ENCODE measurements at regions not wholly inside any gene's neighbourhood (a gene's known extent, or its start where the extent isn't known, plus 50 kb on each side); places are given as distances from the start of the nearest gene placed in this dataset.
A peak's percentile ranks its signal among the peaks of the same experiment; 100 is the strongest.

GRCh38 chr1:199678771-199679170 lies 348.7 kb upstream of the NR5A2 start:
- no peak overlapping the region for H3K9ac ChIP-seq (ENCODE audit: low read length)
- DNase-seq: no peak
- no peaks in the 10 kb centered on the region for H3K4me1 ChIP-seq (ENCODE audit: control insufficient read depth, insufficient read depth, low read depth, low read length)
- H3K4me3 ChIP-seq (ENCODE audit: insufficient read depth in 1 of 2, low read depth in 1 of 2, low read length in 2 of 2): no peak overlapping the region
- H2BK5ac ChIP-seq (ENCODE audit: low read depth, low read length, poor library complexity, severe bottlenecking): no peak overlapping the region
- no CpG with 5 or more reads among the region's 1 CpG for WGBS
- no peak overlapping the region for H4K91ac ChIP-seq (ENCODE audit: low read length)
- H2BK15ac ChIP-seq (ENCODE audit: low read depth, poor library complexity, severe bottlenecking): no peak overlapping the region
- H3K9me3 ChIP-seq (ENCODE audit: control insufficient read depth, low read length): no peaks in the 10 kb centered on the region
- H3K79me1 ChIP-seq (replicated peaks; ENCODE audit: low read length, poor library complexity, severe bottlenecking): no peaks in the 10 kb centered on the region
- H3K4me2 ChIP-seq (ENCODE audit: low read length, poor library complexity, severe bottlenecking): no peak overlapping the region
- H3K18ac ChIP-seq (ENCODE audit: low read depth in 1 of 2, low read length in 2 of 2): no peak overlapping the region
- H2AFZ ChIP-seq (ENCODE audit: low read depth, low read length): no peak overlapping the region
- no peak overlapping the region for H3K14ac ChIP-seq (ENCODE audit: low read length in 2 of 2)
- no peak overlapping the region for H3K4ac ChIP-seq (ENCODE audit: low read depth in 1 of 2, low read length in 2 of 2)
- H3K27me3 ChIP-seq (ENCODE audit: control insufficient read depth in 1 of 2, insufficient read depth in 1 of 2, low read length in 2 of 2): no peaks in the 10 kb centered on the region
- H3K36me3 ChIP-seq (ENCODE audit: control insufficient read depth in 1 of 2, insufficient read depth in 2 of 2, low read depth in 1 of 2, low read length in 2 of 2): no peaks in the 10 kb centered on the region
- H2BK12ac ChIP-seq (ENCODE audit: low read length in 2 of 2): no peak overlapping the region
- no peak overlapping the region for H3K27ac ChIP-seq (ENCODE audit: low read length, poor library complexity, severe bottlenecking)
- no peak overlapping the region for H3K23ac ChIP-seq (ENCODE audit: low read length in 2 of 2)
- no peak overlapping the region for H2BK120ac ChIP-seq (ENCODE audit: low read depth, low read length)
- no peak overlapping the region for H2AK5ac ChIP-seq (ENCODE audit: low read length, severe bottlenecking)
- H4K8ac ChIP-seq (ENCODE audit: low read length): no peak overlapping the region

DNA sequence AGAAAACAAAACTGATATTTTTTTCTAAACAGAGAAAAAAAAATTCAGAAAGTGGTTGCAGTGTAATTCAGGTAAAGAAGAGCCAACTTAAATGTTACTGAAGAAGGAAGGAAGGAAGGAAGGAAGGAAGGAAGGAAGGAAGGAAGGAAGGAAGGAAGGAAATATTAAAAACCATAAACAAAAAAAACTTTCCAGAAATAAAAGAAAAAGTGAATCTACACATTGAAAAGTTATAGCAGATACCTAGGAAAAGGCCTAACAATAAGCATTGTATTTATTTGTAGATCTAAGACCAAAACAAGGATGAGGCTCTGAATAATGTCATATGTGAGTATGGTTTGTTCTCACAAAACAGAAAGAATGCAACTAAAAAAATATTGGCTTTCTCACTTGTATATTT lies 345.4 kb upstream of the NR5A2 start:
- H3K4me2 ChIP-seq (ENCODE audit: low read length, poor library complexity, severe bottlenecking): no peak overlapping the region
- no peaks in the 10 kb centered on the region for H3K9me3 ChIP-seq (ENCODE audit: control insufficient read depth, low read length)
- H3K14ac ChIP-seq (ENCODE audit: low read length in 2 of 2): no peak overlapping the region
- H3K27ac ChIP-seq (ENCODE audit: low read length, poor library complexity, severe bottlenecking): no peak overlapping the region
- no peak overlapping the region for H2AFZ ChIP-seq (ENCODE audit: low read depth, low read length)
- no peak overlapping the region for H4K8ac ChIP-seq (ENCODE audit: low read length)
- no peak overlapping the region for H3K9ac ChIP-seq (ENCODE audit: low read length)
- no peaks in the 10 kb centered on the region for H3K4me1 ChIP-seq (ENCODE audit: control insufficient read depth, insufficient read depth, low read depth, low read length)
- no peak overlapping the region for H2BK120ac ChIP-seq (ENCODE audit: low read depth, low read length)
- H3K27me3 ChIP-seq (ENCODE audit: control insufficient read depth in 1 of 2, insufficient read depth in 1 of 2, low read length in 2 of 2): no peaks in the 10 kb centered on the region
- no peak for DNase-seq
- no peak overlapping the region for H3K23ac ChIP-seq (ENCODE audit: low read length in 2 of 2)
- no peaks in the 10 kb centered on the region for H3K79me1 ChIP-seq (replicated peaks; ENCODE audit: low read length, poor library complexity, severe bottlenecking)
- H2BK12ac ChIP-seq (ENCODE audit: low read length in 2 of 2): no peak overlapping the region
- no peak overlapping the region for H4K91ac ChIP-seq (ENCODE audit: low read length)
- no peak overlapping the region for H2BK15ac ChIP-seq (ENCODE audit: low read depth, poor library complexity, severe bottlenecking)
- H3K4me3 ChIP-seq (ENCODE audit: insufficient read depth in 1 of 2, low read depth in 1 of 2, low read length in 2 of 2): no peak overlapping the region
- no peak overlapping the region for H2BK5ac ChIP-seq (ENCODE audit: low read depth, low read length, poor library complexity, severe bottlenecking)
- H3K18ac ChIP-seq (ENCODE audit: low read depth in 1 of 2, low read length in 2 of 2): no peak overlapping the region
- no peak overlapping the region for H2AK5ac ChIP-seq (ENCODE audit: low read length, severe bottlenecking)
- no peaks in the 10 kb centered on the region for H3K36me3 ChIP-seq (ENCODE audit: control insufficient read depth in 1 of 2, insufficient read depth in 2 of 2, low read depth in 1 of 2, low read length in 2 of 2)
- no peak overlapping the region for H3K4ac ChIP-seq (ENCODE audit: low read depth in 1 of 2, low read length in 2 of 2)

- Histone ChIP-seq H3K36me3 (ENCODE audit: control insufficient read depth in 1 of 2, insufficient read depth in 2 of 2, low read depth in 1 of 2, low read length in 2 of 2) (no peaks in the 10 kb centered on the region), H2AK5ac (ENCODE audit: low read length, severe bottlenecking) (no peak overlapping the region), H3K9me3 (ENCODE audit: control insufficient read depth, low read length) (no peaks in the 10 kb centered on the region), H3K23ac (ENCODE audit: low read length in 2 of 2) (no peak overlapping the region), H2BK15ac (ENCODE audit: low read depth, poor library complexity, severe bottlenecking) (no peak overlapping the region), H3K27ac (ENCODE audit: low read length, poor library complexity, severe bottlenecking) (no peak overlapping the region), H3K79me1 (replicated peaks; ENCODE audit: low read length, poor library complexity, severe bottlenecking) (no peaks in the 10 kb centered on the region), H3K14ac (ENCODE audit: low read length in 2 of 2) (no peak overlapping the region), H2BK12ac (ENCODE audit: low read length in 2 of 2) (no peak overlapping the region), H3K27me3 (ENCODE audit: control insufficient read depth in 1 of 2, insufficient read depth in 1 of 2, low read length in 2 of 2) (no peaks in the 10 kb centered on the region), H3K4me1 (ENCODE audit: control insufficient read depth, insufficient read depth, low read depth, low read length) (peaks cover 4% of the 10 kb centered on the region), H3K18ac (ENCODE audit: low read depth in 1 of 2, low read length in 2 of 2) (no peak overlapping the region), H3K9ac (ENCODE audit: low read length) (peak overlapping the region; percentile 16), H4K91ac (ENCODE audit: low read length) (no peak overlapping the region), H2BK5ac (ENCODE audit: low read depth, low read length, poor library complexity, severe bottlenecking) (no peak overlapping the region), H3K4me2 (ENCODE audit: low read length, poor library complexity, severe bottlenecking) (no peak overlapping the region), H4K8ac (ENCODE audit: low read length) (no peak overlapping the region), H3K4ac (ENCODE audit: low read depth in 1 of 2, low read length in 2 of 2) (no peak overlapping the region), H2BK120ac (ENCODE audit: low read depth, low read length) (no peak overlapping the region), H3K4me3 (ENCODE audit: insufficient read depth in 1 of 2, low read depth in 1 of 2, low read length in 2 of 2) (no peak overlapping the region), H2AFZ (ENCODE audit: low read depth, low read length) (no peak overlapping the region)
- DNase-seq: peak; percentile 75
- 91% methylated on average over 1 of the region's 1 CpG for WGBS
Observed at GRCh38 chr1:199684686-199685273, 342.7 kb upstream of the NR5A2 start.

DNA sequence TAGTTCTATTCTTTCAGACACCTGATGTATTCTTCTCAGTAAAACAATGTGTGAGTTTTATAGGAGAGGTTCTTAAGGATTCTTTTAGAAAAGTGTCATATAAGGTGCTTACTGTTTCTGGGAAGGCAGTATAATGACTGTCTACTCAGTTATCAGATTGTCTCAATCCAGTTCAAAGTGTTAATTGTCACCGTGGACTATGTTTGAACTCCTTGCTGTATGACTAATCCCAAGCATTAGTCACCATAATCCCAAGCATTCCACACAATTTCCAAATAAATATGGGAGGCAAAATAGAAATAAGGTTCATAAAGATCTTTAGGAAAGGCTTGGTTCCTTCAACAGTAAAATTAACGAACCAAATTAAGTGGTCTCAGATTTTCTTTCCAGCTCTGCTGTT lies 342.1 kb upstream of the NR5A2 start:
- Histone ChIP-seq H3K4me2 (ENCODE audit: low read length, poor library complexity, severe bottlenecking) (no peak overlapping the region), H3K79me1 (replicated peaks; ENCODE audit: low read length, poor library complexity, severe bottlenecking) (no peaks in the 10 kb centered on the region), H2BK120ac (ENCODE audit: low read depth, low read length) (no peak overlapping the region), H3K4me3 (ENCODE audit: insufficient read depth in 1 of 2, low read depth in 1 of 2, low read length in 2 of 2) (no peak overlapping the region), H4K91ac (ENCODE audit: low read length) (no peak overlapping the region), H3K4me1 (ENCODE audit: control insufficient read depth, insufficient read depth, low read depth, low read length) (peaks cover 4% of the 10 kb centered on the region), H3K14ac (ENCODE audit: low read length in 2 of 2) (no peak overlapping the region), H3K27me3 (ENCODE audit: control insufficient read depth in 1 of 2, insufficient read depth in 1 of 2, low read length in 2 of 2) (no peaks in the 10 kb centered on the region), H3K4ac (ENCODE audit: low read depth in 1 of 2, low read length in 2 of 2) (no peak overlapping the region), H2BK12ac (ENCODE audit: low read length in 2 of 2) (no peak overlapping the region), H3K27ac (ENCODE audit: low read length, poor library complexity, severe bottlenecking) (no peak overlapping the region), H2BK15ac (ENCODE audit: low read depth, poor library complexity, severe bottlenecking) (no peak overlapping the region), H2BK5ac (ENCODE audit: low read depth, low read length, poor library complexity, severe bottlenecking) (no peak overlapping the region), H4K8ac (ENCODE audit: low read length) (no peak overlapping the region), H3K9me3 (ENCODE audit: control insufficient read depth, low read length) (no peaks in the 10 kb centered on the region), H2AK5ac (ENCODE audit: low read length, severe bottlenecking) (no peak overlapping the region), H3K9ac (ENCODE audit: low read length) (peak overlapping the region; percentile 16), H3K23ac (ENCODE audit: low read length in 2 of 2) (no peak overlapping the region), H3K36me3 (ENCODE audit: control insufficient read depth in 1 of 2, insufficient read depth in 2 of 2, low read depth in 1 of 2, low read length in 2 of 2) (no peaks in the 10 kb centered on the region), H3K18ac (ENCODE audit: low read depth in 1 of 2, low read length in 2 of 2) (no peak overlapping the region), H2AFZ (ENCODE audit: low read depth, low read length) (no peak overlapping the region)
- DNase-seq: peak; percentile 73
- WGBS: 56% methylated on average over 2 of the region's 2 CpGs

Measured in mesenchymal stem cell (in vitro differentiated cells and primary cell).